Endothelial cell of umbilical vein (primary cell): ENCODE measurements at regions not wholly inside any gene's neighbourhood (a gene's known extent, or its start where the extent isn't known, plus 50 kb on each side); places are given as distances from the start of the nearest gene placed in this dataset.

ENCODE experiments used
- BruUV-seq: library from RNA; stranded (reverse); fragments of 400-500 nt; replicated peaks from 2 replicates; lab custom pipeline; 2021; lab: Mats Ljungman, UMichigan
- CTCF ChIA-PET: fragments of 300-600, 350-600 bp; sonication (Branson Sonifier 250); formaldehyde crosslinking; loops from one replicate; lab custom pipeline; 2021; ENCODE audit warnings: antibody characterized with exemption, inconsistent platforms; lab: Charles Lee
- POLR2A ChIA-PET: fragments of 300-600, 350-600 bp; sonication (Branson Sonifier 250); formaldehyde crosslinking; loops from one replicate; lab custom pipeline; 2021; ENCODE audit warnings: antibody characterized with exemption, inconsistent platforms; lab: Charles Lee
- DNase-seq: peaks from one replicate; pipeline ENCODE4 v3.0.0-alpha.2; 2011; ENCODE audit warnings: low read depth, low spot score
- FAIRE-seq: peaks from 2 replicates; lab custom pipeline; 2011; peaks lifted over from hg19 to GRCh38; lab: Jason Lieb, UNC
- H2AFZ ChIP-seq: 2 replicates; pipeline ENCODE4 v1.6.0; 2012; ENCODE audit warnings: low read depth, low read length, control low read depth, inconsistent platforms
- H3K27ac ChIP-seq: 2 replicates; pipeline ENCODE4 v1.5.1; 2011; ENCODE audit warnings: low read depth, mild to moderate bottlenecking, control low read depth, low read length, moderate library complexity; ENCODE audit not compliant: insufficient read depth
- H3K27me3 ChIP-seq, 2 experiments: 2 replicates each; pipeline versions ENCODE4 v1.6.0 to v1.6.1; 2011; ENCODE audit warnings: low read length in 2 of 2, mixed read lengths in 1 of 2; ENCODE audit not compliant: control insufficient read depth in 2 of 2, insufficient read depth in 2 of 2
- H3K36me3 ChIP-seq, 2 experiments: 2 replicates in 1 of 2; 3 replicates in 1 of 2; pipeline ENCODE4 v1.5.1; 2011; ENCODE audit warnings: low read length in 2 of 2, mild to moderate bottlenecking in 1 of 2, moderate library complexity in 1 of 2; ENCODE audit not compliant: control insufficient read depth in 2 of 2, insufficient read depth in 2 of 2; ENCODE audit errors: extremely low read depth in 1 of 2
- H3K4me1 ChIP-seq: 3 replicates; pipeline ENCODE4 v1.5.1; 2011; ENCODE audit warnings: mild to moderate bottlenecking, low read length; ENCODE audit not compliant: control insufficient read depth, insufficient read depth; ENCODE audit errors: extremely low read depth
- H3K4me2 ChIP-seq: 2 replicates; pipeline ENCODE4 v1.6.1; 2011; ENCODE audit warnings: low read length, control low read depth, mixed read lengths; ENCODE audit not compliant: insufficient read depth
- H3K4me3 ChIP-seq, 3 experiments: fragments of 200-600 bp in 1 of 3; sonication (generic), shearing (Covaris generic) in 1 of 3; replicated peaks in 1 of 3; 2 replicates each; pipeline ENCODE4 v1.5.1; 2011 to 2016; ENCODE audit warnings: control low read depth in 3 of 3, low read length in 3 of 3, mild to moderate bottlenecking in 2 of 3, inconsistent platforms in 1 of 3, low read depth in 1 of 3, moderate library complexity in 1 of 3; ENCODE audit not compliant: insufficient read depth in 1 of 3
- H3K79me2 ChIP-seq: 2 replicates; pipeline ENCODE4 v1.6.0; 2012; ENCODE audit warnings: low read length, inconsistent platforms; ENCODE audit not compliant: control insufficient read depth, insufficient read depth
- H3K9ac ChIP-seq: replicated peaks from 2 replicates; pipeline ENCODE3; 2011; ENCODE audit warnings: low read length, control low read depth; ENCODE audit not compliant: insufficient read depth; ENCODE audit errors: extremely low read depth
- H3K9me1 ChIP-seq: replicated peaks from 3 replicates; pipeline ENCODE4 v1.6.0; 2011; ENCODE audit warnings: mild to moderate bottlenecking, low read length; ENCODE audit not compliant: control insufficient read depth, insufficient read depth; ENCODE audit errors: extremely low read depth
- H3K9me3 ChIP-seq: replicated peaks from 2 replicates; pipeline ENCODE4 v1.5.1; 2012; ENCODE audit warnings: low read length, inconsistent platforms; ENCODE audit not compliant: control insufficient read depth, insufficient read depth
- H4K20me1 ChIP-seq: replicated peaks from 2 replicates; pipeline ENCODE3; 2011; ENCODE audit warnings: mild to moderate bottlenecking, low read length; ENCODE audit not compliant: control insufficient read depth, insufficient read depth; ENCODE audit errors: extremely low read depth
- EZH2 ChIP-seq: IDR thresholded peaks from 2 replicates; pipeline ENCODE4 v1.6.1; 2012; ENCODE audit warnings: borderline replicate concordance, low read depth, mild to moderate bottlenecking, moderate library complexity, low read length, inconsistent platforms; ENCODE audit not compliant: severe bottlenecking
- FOS ChIP-seq: IDR thresholded peaks from 2 replicates; pipeline ENCODE4 v1.6.1; 2011; ENCODE audit warnings: mild to moderate bottlenecking, low read length, moderate library complexity, borderline replicate concordance; ENCODE audit not compliant: insufficient read depth
- GATA2 ChIP-seq: IDR thresholded peaks from 2 replicates; pipeline ENCODE4 v1.7.0; 2011; ENCODE audit warnings: low read depth, mild to moderate bottlenecking, moderate library complexity, mixed read lengths, low read length; ENCODE audit not compliant: insufficient read length, insufficient read depth
- JUN ChIP-seq: IDR thresholded peaks from 2 replicates; pipeline ENCODE4 v1.6.1; 2011; ENCODE audit warnings: borderline replicate concordance, low read depth; ENCODE audit not compliant: insufficient read length, insufficient read depth
- MYC ChIP-seq: IDR thresholded peaks from one replicate; pipeline ENCODE4 v1.6.1; 2011; ENCODE audit warnings: mild to moderate bottlenecking, low read depth, low read length
- POLR2A ChIP-seq: IDR thresholded peaks from 2 replicates; pipeline ENCODE4 v1.6.1; 2012; ENCODE audit warnings: low read depth, mild to moderate bottlenecking, control low read depth, low read length
- POLR2AphosphoS5 ChIP-seq: IDR thresholded peaks from 2 replicates; pipeline ENCODE4 v1.6.1; 2012; ENCODE audit warnings: low read depth, mild to moderate bottlenecking, control low read depth, low read length, moderate library complexity; ENCODE audit not compliant: insufficient read depth
- dilution Hi-C: fragments of 300-500 bp; cut with MboI; formaldehyde crosslinking; loops from one replicate; pipeline ENCODE4 v1.15.0; 2019; ENCODE audit warnings: low sequenced_read_pairs; ENCODE audit not compliant: extremely low pct_ligation_motif_present
- intact Hi-C: fragments of 100-400 bp; cut with micrococcal nuclease; formaldehyde crosslinking; loops from one replicate; pipeline ENCODE4 v1.10.0; 2022
- TF ChIP-seq, protein P1 (sequence below): IDR thresholded peaks from 2 replicates; pipeline ENCODE4 v1.6.1; 2011; ENCODE audit not compliant: insufficient read depth, insufficient read length
- TF ChIP-seq, protein P2 (sequence below), 2 donors: IDR thresholded peaks; 1 replicate in 1 of 2; 2 replicates in 1 of 2; pipeline ENCODE4 v1.5.1; 2011; ENCODE audit warnings: low read length in 2 of 2, mild to moderate bottlenecking in 2 of 2, moderate library complexity in 2 of 2, control low read depth in 1 of 2, inconsistent platforms in 1 of 2, low read depth in 1 of 2; ENCODE audit not compliant: insufficient read depth in 1 of 2; ENCODE audit errors: extremely low read depth in 1 of 2

DNA sequence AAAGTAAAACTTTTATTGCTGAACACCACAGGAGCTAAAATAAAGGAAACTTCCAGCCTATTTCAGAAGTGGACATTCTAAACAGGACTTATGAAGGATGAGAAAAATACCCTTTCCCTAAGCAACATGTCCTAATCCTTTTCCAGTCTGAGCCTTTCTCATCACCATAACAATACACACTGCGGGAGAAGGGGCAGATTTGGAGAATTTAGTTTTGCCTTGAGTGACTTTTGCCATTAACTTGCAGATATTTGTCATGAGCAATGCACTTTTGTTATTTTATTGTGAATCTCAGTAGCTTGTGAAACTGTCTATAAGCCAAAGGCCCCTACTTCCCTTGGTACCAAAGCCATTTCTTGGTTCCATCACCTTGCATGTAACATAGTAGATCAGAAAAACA lies 53.0 kb upstream of the OLIG3 start:
- no peak overlapping the region for H3K4me3 ChIP-seq
- BruUV-seq: no TSS peak
- H3K9ac ChIP-seq: no peak overlapping the region
- no peaks in the 10 kb centered on the region for H3K36me3 ChIP-seq
- H3K4me2 ChIP-seq: no peak overlapping the region
- no peaks in the 10 kb centered on the region for H3K9me1 ChIP-seq
- H4K20me1 ChIP-seq: no peaks in the 10 kb centered on the region
- H3K4me1 ChIP-seq: no peaks in the 10 kb centered on the region
- DNase-seq (no peak), FAIRE-seq (no peak)
- H3K9me3 ChIP-seq: no peaks in the 10 kb centered on the region
- H3K27ac ChIP-seq: no peak overlapping the region
- intact Hi-C loops: no loop called here
- no peaks in the 10 kb centered on the region for H3K27me3 ChIP-seq
- POLR2A ChIA-PET: no interaction called here
- no peaks in the 10 kb centered on the region for H3K79me2 ChIP-seq
- dilution Hi-C loops: no loop called here
- TF ChIP-seq GATA2 (no peak), FOS (no peak), MYC (no peak), JUN (no peak), POLR2A (no peak), POLR2AphosphoS5 (no peak), EZH2 (no peak)
- TF ChIP-seq, protein P1, sequence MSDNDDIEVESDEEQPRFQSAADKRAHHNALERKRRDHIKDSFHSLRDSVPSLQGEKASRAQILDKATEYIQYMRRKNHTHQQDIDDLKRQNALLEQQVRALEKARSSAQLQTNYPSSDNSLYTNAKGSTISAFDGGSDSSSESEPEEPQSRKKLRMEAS: no peak
- TF ChIP-seq, protein P2, sequence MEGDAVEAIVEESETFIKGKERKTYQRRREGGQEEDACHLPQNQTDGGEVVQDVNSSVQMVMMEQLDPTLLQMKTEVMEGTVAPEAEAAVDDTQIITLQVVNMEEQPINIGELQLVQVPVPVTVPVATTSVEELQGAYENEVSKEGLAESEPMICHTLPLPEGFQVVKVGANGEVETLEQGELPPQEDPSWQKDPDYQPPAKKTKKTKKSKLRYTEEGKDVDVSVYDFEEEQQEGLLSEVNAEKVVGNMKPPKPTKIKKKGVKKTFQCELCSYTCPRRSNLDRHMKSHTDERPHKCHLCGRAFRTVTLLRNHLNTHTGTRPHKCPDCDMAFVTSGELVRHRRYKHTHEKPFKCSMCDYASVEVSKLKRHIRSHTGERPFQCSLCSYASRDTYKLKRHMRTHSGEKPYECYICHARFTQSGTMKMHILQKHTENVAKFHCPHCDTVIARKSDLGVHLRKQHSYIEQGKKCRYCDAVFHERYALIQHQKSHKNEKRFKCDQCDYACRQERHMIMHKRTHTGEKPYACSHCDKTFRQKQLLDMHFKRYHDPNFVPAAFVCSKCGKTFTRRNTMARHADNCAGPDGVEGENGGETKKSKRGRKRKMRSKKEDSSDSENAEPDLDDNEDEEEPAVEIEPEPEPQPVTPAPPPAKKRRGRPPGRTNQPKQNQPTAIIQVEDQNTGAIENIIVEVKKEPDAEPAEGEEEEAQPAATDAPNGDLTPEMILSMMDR (IDR thresholded peaks at IDR 0.05; ENCODE audit: extremely low read depth in 1 of 2, insufficient read depth in 1 of 2, low read depth in 1 of 2, low read length in 2 of 2): no peak
- CTCF ChIA-PET: no interaction called here
- no peak overlapping the region for H2AFZ ChIP-seq
